IPS-18a (cell line): ENCODE measurements at regions not wholly inside any gene's neighbourhood (a gene's known extent, or its start where the extent isn't known, plus 50 kb on each side); places are given as distances from the start of the nearest gene placed in this dataset.

Source experiments
- H3K27ac ChIP-seq: one replicate; pipeline ENCODE4 v1.5.1; 2013; ENCODE audit warnings: low read length
- H3K27me3 ChIP-seq: one replicate; pipeline ENCODE4 v1.6.1; 2013; ENCODE audit warnings: mild to moderate bottlenecking, low read length; ENCODE audit not compliant: control insufficient read depth, insufficient read depth
- H3K36me3 ChIP-seq: one replicate; pipeline ENCODE4 v1.6.1; 2013; ENCODE audit warnings: low read depth, low read length; ENCODE audit not compliant: control insufficient read depth
- H3K4me1 ChIP-seq: one replicate; pipeline ENCODE4 v1.6.1; 2013; ENCODE audit warnings: low read depth, low read length; ENCODE audit not compliant: control insufficient read depth
- H3K4me3 ChIP-seq: one replicate; pipeline ENCODE4 v1.5.1; 2013; ENCODE audit warnings: low read length
- H3K9ac ChIP-seq: one replicate; pipeline ENCODE4 v1.6.1; 2013; ENCODE audit warnings: mild to moderate bottlenecking, low read length, moderate library complexity
- H3K9me3 ChIP-seq: one replicate; pipeline ENCODE4 v1.6.1; 2013; ENCODE audit warnings: low read depth, low read length; ENCODE audit not compliant: control insufficient read depth

DNA sequence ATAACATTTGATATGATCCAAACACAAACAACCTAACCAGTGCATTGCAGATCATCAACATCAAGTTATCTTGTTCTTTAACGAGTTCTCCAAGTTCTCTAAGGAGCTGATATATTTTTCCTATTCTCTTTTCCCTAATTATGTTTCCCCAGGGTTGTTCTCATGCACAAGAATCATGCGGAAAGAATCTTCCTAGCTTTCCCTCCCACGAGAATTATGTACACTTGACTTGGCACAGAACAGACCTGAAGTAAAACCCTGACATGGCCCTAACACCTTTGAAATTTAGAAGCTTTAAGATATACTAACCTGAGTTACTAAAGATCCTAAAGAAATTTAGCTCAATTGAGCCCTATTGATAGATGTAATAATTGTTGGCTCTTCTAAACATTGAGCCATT is 110.7 kb upstream of the FST start:
- Histone ChIP-seq H3K4me1 (no peaks in the 10 kb centered on the region), H3K36me3 (no peaks in the 10 kb centered on the region), H3K27ac (no peak overlapping the region), H3K9me3 (no peaks in the 10 kb centered on the region), H3K9ac (no peak overlapping the region), H3K27me3 (no peaks in the 10 kb centered on the region), H3K4me3 (no peak overlapping the region)

GRCh38 chr5:53373451-53374158 is 106.8 kb upstream of the FST start:
- no peak overlapping the region for H3K27ac ChIP-seq

GRCh38 chr5:53376853-53377252 is 103.6 kb upstream of the FST start:
- no peak overlapping the region for H3K27ac ChIP-seq
- H3K36me3 ChIP-seq: no peaks in the 10 kb centered on the region
- H3K9ac ChIP-seq: no peak overlapping the region
- no peak overlapping the region for H3K4me3 ChIP-seq
- no peaks in the 10 kb centered on the region for H3K27me3 ChIP-seq
- no peaks in the 10 kb centered on the region for H3K9me3 ChIP-seq
- H3K4me1 ChIP-seq: peaks cover 13% of the 10 kb centered on the region

More at GRCh38 chr5:53373451-53374158, 106.8 kb upstream of the FST start:
- Histone ChIP-seq H3K9me3 (no peaks in the 10 kb centered on the region), H3K36me3 (no peaks in the 10 kb centered on the region), H3K4me1 (peaks cover 13% of the 10 kb centered on the region), H3K4me3 (no peak overlapping the region), H3K9ac (no peak overlapping the region), H3K27me3 (no peaks in the 10 kb centered on the region)

- Histone ChIP-seq H3K4me1 (peaks cover 13% of the 10 kb centered on the region), H3K27ac (no peak overlapping the region), H3K36me3 (no peaks in the 10 kb centered on the region)
Measured at GRCh38 chr5:53378190-53378589, 102.2 kb upstream of the FST start.

DNA sequence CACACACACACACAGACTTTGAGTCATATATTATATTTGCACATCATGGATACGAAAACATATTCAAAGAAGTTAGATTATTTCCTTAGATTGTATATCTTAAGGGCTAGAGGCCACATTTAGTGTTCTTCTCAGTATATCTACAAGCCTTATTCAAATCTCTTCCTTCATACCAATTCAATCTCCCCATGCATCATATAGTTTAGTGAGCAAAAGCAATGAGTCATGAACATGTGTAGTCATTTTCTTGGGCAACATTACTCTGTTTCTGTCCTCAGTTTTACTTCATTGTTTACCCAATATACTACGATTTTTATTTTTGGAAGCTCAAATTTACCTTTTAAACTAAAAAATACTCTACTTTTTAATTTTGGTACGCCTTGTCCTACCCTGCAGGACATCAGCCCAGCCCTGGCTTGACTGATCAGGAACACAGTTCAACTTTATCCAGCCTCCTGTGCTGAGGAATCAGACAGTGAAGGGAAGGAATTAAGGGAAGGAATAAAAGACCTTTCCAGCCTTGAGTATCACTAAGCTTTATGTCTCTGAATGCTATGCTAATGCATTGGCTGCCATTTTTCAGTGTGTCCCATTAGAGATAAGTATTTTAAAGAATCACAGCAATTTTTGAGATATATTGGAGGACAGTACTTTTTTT is 101.7 kb upstream of the FST start:
- H3K9me3 ChIP-seq: no peaks in the 10 kb centered on the region
- H3K27me3 ChIP-seq: no peaks in the 10 kb centered on the region
- no peak overlapping the region for H3K4me3 ChIP-seq
- no peaks in the 10 kb centered on the region for H3K36me3 ChIP-seq
- H3K9ac ChIP-seq: no peak overlapping the region
- no peak overlapping the region for H3K27ac ChIP-seq
- H3K4me1 ChIP-seq: peaks cover 13% of the 10 kb centered on the region

More at GRCh38 chr5:53378190-53378589, 102.2 kb upstream of the FST start:
- no peak overlapping the region for H3K4me3 ChIP-seq
- H3K9me3 ChIP-seq: no peaks in the 10 kb centered on the region
- no peak overlapping the region for H3K9ac ChIP-seq
- no peaks in the 10 kb centered on the region for H3K27me3 ChIP-seq

DNA sequence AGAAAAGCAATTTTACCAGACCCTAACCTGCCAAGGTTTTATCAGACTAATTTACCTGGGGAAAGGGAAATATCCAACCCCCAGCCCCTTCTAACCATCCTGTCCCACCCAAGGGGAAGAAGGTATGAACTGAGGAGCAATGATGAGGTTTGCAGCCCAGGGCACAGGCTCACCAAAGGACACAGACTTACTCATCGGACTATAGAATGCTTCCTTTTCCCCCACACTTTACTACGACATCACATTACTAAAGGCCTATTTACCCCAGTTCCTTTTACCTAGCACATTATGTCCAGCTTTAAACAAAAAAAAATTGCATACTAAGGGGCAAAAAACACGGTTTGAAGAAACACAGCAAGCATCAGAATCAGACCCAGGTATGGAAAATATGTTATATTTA is 94.1 kb upstream of the FST start:
- Histone ChIP-seq H3K27me3 (no peaks in the 10 kb centered on the region), H3K36me3 (no peaks in the 10 kb centered on the region), H3K9ac (no peak overlapping the region), H3K27ac (no peak overlapping the region), H3K4me1 (no peaks in the 10 kb centered on the region), H3K9me3 (no peaks in the 10 kb centered on the region), H3K4me3 (no peak overlapping the region)

GRCh38 chr5:53389093-53389492 is 91.3 kb upstream of the FST start:
- no peaks in the 10 kb centered on the region for H3K9me3 ChIP-seq
- H3K27ac ChIP-seq: no peak overlapping the region
- no peaks in the 10 kb centered on the region for H3K4me1 ChIP-seq
- H3K27me3 ChIP-seq: no peaks in the 10 kb centered on the region
- no peaks in the 10 kb centered on the region for H3K36me3 ChIP-seq
- H3K4me3 ChIP-seq: no peak overlapping the region
- H3K9ac ChIP-seq: no peak overlapping the region

DNA sequence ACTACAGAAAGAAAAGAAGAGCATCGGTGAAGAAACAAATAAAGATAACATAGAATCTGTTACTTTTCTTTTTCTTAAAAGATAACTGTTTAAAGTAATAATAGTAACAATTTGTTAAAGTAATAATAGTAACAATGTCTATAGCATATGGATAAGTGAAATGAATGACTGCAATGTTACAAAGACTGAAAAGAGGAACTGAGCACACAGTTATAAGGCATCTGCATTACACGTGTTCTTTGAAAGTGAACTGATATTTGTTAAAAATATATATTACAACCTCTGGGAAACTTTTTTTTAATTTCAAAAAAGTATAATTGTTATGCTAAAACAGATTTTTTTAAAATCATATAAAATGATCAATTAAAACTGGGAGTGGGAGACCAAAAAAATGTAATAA is 88.4 kb upstream of the FST start:
- no peaks in the 10 kb centered on the region for H3K4me1 ChIP-seq
- H3K27ac ChIP-seq: no peak overlapping the region
- H3K9me3 ChIP-seq: no peaks in the 10 kb centered on the region
- no peaks in the 10 kb centered on the region for H3K27me3 ChIP-seq
- H3K9ac ChIP-seq: no peak overlapping the region
- H3K4me3 ChIP-seq: no peak overlapping the region
- H3K36me3 ChIP-seq: no peaks in the 10 kb centered on the region

DNA sequence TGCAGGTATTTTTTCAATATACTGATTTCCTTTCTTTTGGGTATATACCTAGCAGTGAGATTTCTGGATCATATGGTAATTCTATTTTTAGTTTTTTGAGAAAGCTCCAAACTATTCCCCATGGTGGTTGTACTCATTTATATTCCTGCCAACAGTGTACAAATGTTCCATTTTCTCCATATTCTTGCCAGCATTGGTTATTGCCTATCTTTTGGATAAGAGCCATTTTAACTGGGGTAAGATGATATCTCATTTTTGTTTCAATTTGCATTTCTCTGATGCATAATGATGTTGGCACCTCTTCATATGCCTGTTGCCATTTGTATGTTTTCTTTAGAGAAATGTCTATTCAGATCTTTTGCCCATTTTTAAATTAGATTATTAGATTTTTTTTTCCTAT is 85.6 kb upstream of the FST start:
- H3K9me3 ChIP-seq: no peaks in the 10 kb centered on the region
- H3K36me3 ChIP-seq: no peaks in the 10 kb centered on the region
- H3K4me1 ChIP-seq: no peaks in the 10 kb centered on the region
- H3K27ac ChIP-seq: no peak overlapping the region
- no peak overlapping the region for H3K4me3 ChIP-seq
- H3K27me3 ChIP-seq: no peaks in the 10 kb centered on the region
- H3K9ac ChIP-seq: no peak overlapping the region

GRCh38 chr5:53397141-53397757 is 83.2 kb upstream of the FST start:
- H3K36me3 ChIP-seq: no peaks in the 10 kb centered on the region
- H3K27ac ChIP-seq: no peak overlapping the region
- no peaks in the 10 kb centered on the region for H3K9me3 ChIP-seq

GRCh38 chr5:53397845-53398244 is 82.6 kb upstream of the FST start:
- H3K27me3 ChIP-seq: no peaks in the 10 kb centered on the region
- no peak overlapping the region for H3K9ac ChIP-seq
- no peaks in the 10 kb centered on the region for H3K4me1 ChIP-seq
- no peak overlapping the region for H3K27ac ChIP-seq
- no peaks in the 10 kb centered on the region for H3K36me3 ChIP-seq
- H3K9me3 ChIP-seq: no peaks in the 10 kb centered on the region
- no peak overlapping the region for H3K4me3 ChIP-seq

More at GRCh38 chr5:53397141-53397757, 83.2 kb upstream of the FST start:
- Histone ChIP-seq H3K27me3 (no peaks in the 10 kb centered on the region), H3K4me3 (no peak overlapping the region), H3K4me1 (no peaks in the 10 kb centered on the region), H3K9ac (no peak overlapping the region)
